Germinal center (tissue), 1 donor: ENCODE measurements at regions not wholly inside any gene's neighbourhood (a gene's known extent, or its start where the extent isn't known, plus 50 kb on each side); places are given as distances from the start of the nearest gene placed in this dataset.

Experiments used
- DNase-seq: peaks from one replicate; pipeline ENCODE4 v3.0.0; 2012; ENCODE audit warnings: mixed read lengths, low spot score

DNA sequence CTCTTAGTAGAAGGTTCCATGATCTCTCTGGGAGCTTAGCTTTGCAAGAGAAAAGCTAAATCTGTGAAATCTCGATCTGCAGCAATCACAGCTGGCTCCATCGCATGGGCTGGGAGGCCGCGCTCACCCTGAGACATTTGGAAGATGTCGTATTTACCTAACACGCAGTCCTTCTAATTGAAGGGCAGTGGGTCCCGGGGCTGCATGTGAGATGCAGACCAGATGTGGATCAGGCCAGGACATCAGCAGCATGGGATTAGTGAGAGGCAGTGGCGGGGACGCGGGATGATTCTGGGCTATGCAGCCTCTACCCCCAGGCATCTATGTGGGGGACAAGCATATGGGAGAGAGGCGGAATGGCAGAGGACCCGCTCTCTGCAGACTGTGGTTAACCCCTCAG, 312.4 kb upstream of the RTL1 start:
- no peak for DNase-seq

DNA sequence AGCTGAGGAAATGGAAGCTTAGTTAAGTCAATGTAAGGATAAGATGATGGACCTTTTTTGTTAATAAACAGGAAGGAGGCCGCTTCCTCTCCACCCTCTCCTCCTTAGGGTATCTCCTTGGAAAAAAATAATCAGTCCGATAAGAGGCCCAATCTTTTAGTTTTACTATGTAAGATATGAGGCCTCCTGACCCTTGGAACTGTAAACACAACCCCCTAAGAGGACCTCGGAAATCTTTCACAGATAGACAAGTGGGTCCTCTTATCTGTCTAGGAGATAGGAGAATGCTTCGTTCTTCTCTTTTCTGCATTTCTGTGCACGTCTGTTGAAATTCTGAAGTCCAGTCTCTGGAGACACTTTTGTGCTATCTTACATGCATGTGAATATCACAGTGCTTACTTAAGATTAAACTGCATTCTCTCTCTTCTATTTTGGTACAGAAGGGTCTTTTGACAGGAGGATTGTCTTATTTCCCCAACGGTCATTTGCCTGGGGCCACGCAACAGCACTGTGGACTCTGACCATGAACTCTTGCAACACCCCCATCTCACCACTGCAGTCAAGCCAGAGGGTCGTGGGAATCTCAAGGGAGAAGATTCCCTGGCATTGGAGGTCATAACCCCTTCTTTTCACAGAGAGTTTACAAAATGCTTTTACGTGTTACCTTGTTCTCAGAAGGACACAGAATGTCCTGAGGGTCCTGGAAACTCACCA, 313.0 kb upstream of the RTL1 start:
- DNase-seq, result no peak

DNA sequence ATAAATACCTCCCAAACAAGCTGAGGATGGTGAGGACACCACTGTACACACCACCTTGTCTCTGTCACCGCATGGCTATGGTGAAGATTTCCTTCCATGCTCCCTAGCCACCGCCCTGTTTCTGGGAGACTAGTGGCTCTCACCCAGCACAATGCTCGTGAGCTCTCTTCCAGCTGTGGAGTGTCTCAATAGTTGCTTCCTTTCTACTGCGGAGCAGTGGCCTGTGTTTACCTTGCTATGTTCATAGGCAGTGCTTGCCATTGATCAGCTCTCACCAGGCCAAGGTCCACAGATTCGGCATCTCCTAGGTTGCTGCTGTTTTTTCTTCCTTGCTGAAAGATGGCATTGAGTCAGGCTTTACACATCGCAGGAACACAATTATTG, 313.6 kb upstream of the RTL1 start:
- no peak for DNase-seq

DNA sequence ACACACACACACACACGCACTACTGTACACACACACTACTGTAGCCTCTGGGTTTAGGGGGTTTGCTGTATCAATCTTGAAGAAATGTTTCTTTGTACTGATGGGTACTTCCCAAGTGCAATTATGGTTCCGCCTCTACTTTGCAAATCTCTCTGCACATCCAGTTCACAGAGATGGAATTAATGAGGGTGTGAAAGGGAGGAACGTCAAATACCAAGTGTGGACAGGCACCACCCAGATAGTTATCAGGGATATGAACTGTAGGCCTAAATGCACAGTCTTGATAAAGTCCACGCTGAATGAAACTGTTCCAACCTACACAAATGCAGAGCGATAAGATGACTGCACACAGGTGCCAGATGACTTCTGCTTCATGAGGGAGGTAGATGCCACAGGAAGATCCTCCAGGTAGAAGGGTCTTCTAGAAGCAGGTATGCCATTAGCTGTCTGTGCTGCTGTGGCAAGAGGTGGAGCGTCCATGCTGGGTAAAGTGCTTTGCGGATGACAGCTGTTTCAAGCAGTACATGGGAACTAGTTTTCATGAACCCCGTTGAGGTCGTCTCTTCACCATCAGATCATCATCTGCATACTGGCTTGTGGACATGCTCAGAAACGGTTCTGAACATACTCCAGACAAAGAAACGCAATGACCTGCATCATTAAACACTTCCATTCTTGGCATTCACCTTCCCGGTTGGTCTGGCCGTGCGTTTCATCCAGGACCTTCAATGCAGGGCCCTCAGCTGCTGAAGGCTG, 314.3 kb upstream of the RTL1 start:
- no peak for DNase-seq

DNA sequence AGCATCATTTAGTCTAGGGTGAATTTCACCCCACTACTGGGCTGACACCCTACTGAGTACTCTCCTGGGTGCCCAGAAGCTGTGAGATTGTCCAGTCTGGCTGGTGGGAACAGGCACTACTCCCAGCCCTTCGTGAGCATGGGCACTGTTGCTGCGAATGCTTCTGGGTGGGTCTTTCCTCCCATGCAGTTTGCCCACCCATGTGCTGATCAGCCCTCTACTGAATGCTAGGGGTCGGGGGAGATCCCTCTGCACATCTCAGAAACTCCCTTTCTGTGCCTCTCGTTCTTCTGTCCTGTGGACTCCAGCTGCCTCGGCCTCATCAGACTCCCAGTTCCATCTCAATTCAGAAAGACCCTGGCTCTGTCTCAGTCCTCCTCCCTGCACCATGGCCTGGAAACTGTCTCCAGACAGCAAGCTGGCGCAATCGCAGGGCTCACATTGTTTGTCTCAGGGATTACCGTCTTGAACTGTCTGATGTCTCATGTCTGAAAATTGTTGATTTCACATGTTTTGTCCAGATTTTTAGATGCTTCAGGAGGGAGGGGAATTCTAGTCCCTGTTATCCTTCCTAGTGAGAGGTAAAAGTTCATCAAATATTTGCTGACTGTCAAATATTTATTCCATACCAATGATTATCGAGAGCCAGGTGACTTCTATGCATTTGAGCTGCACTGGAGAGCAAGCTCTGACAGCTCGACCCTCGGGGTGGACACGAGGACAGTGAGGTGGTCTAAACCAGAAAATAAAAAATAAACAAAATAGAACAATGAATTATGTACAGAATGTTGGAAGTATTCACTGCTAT, 316.6 kb upstream of the RTL1 start:
- DNase-seq, result no peak

DNA sequence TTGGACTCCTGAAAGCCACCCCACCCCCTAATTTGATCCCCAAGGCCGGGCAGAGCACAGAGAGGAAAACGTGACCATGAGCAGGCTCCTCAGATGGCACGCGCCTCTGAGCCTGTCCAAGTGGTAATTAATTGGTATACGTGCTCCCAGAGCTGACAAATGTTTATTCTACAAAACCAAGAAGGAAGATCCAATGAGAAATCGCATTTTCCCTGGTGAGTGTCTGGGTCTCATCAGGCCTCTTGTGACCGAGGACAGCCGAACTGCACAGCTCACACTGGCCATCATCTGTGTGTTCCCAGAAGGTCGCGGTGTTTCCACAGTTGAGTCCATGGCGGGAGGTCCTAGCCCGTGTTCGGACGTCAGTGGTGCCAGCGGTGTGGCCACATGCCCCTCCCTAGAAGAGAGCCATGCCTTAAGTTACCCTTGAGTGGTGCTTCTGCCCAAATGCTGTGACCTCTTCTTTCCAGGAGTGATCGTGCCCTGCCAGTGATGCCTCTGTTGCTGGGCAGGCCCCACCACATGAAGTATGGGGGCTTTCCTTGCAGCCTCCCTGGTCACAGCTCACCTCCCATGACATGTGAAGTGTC, 317.5 kb upstream of the RTL1 start:
- DNase-seq, result no peak

DNA sequence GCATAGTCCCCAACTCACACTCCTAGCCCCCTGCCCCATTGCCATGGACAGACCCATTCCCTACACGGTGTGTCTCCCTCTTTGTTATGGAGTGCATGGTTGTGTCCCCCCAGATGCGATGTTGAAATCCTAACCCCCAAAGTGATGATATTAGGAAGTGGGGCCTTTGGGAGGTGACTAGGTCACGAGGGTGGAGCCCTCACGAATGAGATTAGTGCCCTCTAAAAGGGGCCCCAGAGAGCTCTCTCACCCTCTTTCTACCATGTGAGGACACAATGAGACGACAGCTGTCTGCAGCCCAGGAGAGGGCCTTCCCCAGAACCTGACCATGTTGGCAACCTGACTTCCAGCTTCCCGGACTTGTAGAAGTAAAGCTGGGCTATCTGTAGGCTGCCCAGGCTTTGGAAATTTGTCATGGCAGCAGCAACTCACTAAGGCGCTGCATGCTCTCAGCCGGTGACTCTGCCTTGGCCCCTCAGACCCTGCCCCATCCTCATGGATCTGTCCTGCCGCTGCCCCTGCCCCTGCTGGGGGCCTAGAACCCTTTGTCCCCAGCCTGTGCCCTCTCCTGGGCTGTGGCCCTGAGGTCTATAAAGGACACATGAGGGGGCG, 318.1 kb upstream of the RTL1 start:
- no peak for DNase-seq

DNA sequence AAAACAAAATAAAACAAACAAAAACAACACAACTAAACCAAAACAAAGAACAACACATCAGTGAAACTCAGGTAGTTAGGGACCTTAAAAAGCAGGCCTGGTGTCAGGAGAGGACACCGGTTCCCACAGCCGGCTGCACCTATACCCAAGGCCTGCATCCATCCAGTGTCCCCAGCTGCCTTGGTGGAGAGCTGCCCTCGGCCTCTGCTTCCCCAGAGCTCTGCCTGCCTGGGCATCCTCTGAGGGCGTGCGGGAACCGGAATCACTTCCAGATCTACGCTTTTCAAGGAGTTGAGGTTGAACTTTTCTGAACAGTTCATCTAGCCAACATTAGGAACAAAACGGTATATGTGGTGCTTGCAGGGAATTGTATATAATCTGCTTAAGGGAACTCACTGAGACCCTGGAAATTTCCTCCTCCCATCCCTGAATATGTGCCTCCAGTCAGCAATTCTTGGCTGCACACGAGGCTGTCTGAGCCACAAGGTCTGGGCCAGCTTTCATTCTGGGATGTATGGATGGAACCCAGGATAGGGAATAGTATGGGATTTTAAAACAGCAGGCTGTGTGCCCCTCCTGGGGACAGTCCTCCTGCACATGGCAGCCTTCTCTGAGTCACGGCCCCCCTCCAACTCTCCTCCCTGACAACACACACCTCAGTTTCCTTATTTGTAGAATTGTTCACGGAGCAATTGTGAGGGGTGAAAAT, 319.0 kb upstream of the RTL1 start:
- DNase-seq, result no peak

DNA sequence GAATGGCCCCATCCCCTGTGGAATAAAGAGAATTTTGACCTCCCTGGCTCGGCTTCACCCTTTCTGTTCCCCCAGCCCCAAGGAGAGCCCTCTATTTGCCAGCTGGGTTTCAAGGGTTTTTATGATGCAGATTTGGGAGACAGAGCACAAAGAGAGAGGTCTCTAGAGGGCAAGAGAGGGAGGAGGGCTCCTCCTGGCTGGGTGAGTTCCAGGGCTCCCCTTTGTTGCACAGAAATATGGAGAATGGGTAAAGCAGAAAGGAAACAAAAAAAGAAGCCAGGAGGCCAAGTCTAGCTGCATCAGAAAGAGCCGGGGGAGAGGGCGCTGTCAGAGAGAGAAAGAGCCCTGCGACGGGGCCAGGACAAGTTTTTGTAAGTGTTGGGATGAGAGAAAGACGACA, 319.6 kb upstream of the RTL1 start:
- no peak for DNase-seq

DNA sequence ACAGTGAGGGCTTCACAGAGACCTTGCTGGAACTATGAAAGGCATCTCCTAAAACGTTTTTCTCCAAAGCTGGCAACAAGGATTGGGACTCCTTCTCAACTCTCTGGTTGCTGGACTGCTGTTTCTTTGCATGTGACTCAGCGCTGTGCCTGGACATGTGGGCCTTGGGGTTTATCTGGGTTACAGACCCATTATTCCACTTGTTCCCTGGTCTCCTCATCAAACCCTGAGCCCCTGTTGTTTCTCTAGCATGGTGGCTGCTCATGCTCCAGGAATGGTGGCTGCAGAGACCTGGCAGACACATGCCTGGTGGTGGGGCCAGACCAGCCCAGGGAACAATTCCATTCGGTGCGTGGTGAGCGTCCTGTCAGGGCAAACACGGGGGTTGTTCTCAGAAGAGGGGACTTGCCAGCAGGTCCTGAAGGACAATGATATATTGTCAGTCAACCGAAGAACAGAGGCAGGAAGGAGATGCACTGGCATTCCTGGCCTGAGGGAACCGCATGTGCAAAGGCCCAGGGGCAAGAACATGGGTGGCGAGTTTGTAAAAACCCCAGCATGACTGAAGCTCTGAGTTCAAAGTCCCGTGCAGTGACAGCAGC, 320.1 kb upstream of the RTL1 start:
- DNase-seq, result no peak

DNA sequence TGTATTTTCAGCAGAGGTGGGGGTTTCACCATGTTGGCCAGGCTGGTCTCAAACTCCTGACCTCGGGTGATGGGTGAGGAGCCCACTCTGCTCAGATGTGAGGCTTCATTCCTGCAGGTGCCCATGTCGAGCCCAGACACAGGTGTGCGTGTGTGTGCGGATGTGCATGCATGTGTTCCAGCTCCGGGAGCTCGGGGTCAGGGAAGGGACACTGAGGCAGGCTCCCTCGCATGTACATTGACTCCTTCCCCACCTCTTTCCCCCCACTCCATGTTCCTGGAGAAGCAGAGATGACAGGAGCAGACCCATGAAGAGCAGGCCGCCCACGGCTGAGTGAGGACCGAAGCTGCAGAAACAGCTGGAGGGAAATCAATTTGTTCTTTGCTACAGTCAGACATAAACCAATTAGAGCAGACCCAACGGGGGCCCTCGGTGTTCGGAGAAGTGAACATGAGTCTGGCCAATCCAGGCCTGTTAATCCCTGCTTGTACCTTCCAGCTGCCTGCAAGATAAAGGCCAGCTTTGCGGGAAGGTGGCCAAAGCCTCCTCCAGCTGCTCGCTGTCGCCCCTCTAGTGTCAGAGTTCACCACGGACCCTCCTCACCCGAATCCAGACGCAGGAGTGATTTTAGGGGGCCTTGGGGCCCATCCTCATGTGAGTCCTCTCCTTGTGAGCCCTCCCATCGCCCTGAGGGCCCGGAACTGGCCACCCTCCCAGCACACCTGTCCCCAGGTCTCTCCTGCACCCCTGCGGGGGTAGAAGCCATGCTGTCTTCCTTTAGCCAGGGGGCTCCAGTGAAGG, 321.0 kb upstream of the RTL1 start:
- DNase-seq, result no peak

DNA sequence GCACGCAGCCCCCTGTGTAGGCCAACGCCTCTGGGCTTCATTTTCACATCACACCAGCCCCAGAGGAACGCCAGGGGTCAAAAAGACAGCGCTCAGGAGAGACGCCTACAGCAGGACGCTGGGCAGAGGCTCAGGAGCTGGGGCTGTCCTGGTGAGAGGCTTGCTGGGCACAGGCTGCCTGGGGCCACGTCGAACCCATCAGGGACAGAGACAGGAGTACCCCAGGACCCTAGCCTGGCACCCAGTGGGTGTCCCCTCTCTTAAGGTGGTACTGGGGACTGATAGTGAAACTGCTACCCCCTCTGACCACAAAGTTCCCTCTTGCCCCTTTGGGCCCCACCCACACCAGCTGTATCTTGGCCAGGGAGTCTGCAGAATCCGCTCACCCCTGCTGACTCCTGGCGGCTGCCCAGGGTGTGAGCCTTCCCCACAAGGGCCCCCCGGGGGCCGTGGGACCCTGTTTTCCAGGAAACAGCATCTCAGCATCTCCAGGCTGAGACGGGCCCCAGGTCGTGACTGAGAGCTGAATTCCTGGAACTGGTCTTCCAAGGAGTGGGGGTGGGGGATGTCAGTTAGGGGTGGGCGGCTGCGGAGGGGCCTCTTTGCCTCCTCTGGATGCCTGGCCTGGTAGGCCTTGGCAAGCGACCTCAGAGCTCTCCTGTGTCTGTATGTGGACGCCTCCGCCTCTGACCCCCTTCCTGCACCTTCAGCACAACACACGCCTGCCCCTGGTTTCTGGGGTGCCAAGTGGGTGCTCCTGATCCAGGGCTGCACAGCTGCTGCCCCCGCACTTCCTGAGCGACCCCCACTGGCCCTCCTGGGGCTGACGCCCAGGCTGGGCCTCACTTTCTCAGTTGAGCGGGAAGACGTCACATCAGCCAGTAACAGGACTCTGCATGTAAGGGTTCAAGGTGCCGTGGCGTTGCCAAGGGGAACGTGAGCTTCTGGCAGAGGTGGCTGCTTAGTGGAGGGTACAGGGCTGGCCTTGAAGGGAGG, 321.9 kb upstream of the RTL1 start:
- no peak for DNase-seq

DNA sequence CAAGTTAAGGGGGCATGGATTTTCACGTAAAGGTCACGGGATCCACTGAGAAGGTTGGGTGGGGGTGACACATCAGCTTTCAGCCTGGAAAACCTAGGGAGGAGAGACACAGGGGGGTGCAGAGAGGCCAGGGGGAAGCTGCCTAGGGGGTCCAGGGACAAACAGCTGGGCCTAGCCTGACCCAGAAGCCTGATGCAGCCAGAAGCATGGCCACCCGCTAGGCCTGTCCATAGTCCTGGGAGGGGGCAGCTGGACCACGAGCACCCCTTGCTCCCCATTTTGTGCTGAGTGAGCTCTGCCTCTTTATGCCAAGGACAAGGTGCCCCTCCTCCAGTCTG, 322.7 kb upstream of the RTL1 start:
- DNase-seq, result no peak

DNA sequence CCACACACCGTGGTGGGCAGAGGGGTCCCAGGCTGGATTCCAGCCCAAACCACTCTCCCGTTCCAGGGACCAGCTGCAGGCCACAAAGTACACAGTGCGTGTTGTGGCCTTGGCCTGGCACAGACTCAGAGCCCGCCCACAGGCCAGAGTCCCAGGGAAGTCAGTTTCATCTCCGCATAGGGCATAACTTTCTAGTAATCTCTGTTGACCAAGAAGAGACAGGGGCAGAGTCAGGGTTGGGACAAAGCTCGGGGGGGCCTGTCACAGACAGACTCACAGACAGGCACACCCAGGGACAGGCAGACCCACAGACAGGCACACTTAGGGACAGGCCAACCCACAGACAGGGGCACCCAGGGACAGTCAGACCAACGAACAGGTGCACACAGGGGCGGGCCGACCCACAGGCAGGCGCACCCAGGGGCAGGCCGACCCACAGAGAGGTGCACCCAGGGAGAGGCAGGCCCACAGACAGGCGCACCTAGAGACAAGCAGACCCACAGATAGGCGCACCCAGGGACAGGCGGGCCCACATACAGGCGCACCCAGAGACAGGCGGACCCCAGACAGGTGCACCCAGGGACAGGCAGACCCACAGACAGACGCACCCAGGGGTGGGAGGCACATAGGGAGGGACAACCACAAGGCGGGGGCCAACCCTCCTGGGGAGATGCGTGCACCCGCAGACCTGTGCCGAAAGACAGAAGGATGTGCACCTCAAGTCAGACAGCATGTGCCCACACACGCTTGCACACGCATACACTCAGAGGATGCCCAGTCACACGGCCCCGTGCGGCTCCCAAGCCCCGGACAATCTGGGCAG, 323.3 kb upstream of the RTL1 start:
- no peak for DNase-seq

DNA sequence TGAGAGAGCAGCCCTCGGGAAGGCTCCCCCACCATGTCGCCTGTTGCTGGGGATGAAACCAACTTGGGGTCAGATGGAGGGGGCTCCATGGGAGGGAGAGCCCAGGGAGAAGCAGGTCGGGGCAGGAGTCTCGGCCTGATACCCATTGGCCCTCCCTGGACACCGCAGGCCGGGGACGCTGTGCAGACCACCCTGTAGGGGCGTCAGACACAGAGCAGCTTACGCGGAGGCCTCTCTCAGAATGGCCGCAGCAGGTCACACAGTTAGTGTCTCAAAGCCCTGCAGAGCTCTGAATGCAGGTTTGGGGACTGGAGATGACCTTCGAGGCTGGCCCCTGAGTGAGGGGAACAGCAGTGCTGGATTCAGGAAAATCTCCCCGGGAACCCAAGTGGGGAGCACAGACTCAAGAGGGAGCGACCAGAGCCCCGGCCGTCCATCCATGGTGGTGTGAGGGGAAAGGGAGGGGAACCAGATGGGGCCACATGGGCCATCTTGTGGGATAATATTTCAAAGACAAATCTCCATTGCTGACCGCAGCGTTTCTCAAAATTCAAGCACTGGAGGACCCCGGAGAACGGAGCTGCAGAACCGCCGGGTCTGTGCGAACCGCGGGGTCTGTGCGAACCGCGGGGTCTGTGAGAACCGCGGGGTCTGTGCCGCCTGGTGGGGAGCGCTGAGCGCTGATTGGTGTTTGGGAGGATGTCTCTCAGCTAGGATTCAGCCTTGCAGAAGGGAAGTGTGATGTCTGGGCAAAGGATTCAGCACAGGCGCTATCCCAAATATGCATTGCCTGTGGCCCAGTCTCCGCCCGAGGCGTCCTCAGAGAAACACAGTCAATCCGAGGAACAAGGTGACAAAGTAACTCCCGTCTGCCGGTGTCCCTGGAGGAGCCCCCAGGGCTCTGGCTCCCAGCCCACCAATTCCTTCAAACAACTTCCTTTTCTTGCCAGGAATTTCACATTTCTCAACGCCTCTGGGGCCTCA, 324.4 kb upstream of the RTL1 start:
- DNase-seq, result no peak

DNA sequence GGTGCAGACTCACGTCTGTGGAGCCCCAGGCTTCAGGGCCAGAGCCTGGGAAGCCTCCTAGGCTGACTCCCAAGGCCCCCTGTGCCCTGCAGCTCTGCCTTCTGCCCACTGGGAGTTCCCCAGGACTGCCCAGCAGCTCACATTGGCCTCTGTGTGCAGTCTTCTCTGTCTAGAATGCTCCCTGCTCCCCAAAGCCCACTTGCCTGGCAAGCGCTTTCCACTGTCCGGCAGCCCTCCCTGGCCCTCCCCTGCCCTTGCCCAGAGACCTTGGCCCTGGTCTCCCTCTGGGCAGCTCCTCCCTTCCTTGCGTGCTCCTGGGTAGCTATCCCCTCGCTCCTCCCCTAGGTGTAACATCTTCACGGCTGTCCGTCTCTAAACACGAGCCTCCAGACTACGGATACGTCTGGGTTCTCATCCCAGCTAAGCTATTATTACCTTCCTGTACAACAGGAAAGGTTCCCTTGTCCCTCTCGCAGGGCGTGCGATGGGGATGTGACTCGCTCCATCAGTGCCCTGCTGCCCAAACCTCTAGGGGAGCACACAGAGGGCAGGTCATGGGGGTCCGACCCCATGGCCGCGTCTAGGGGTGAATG, 325.5 kb upstream of the RTL1 start:
- no peak for DNase-seq

DNA sequence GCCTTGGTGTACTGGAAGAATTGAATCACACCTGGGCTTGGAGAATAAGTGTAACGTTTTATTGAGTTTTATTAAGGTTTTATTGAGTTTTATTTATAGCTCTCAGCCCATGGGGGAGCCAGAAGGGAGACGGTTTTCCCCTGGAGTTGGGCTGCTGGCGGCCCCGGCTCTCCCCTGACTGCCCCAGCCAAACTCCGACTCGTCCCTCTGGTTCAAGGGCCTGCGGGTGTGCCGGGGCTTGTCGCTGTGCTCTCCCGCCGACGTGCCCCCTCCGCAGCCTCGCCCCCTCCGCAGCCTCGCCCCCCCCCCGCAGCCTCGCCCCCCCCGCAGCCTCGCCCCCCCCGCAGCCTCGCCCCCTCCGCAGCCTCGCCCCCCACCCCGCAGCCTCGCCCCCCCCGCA, 326.1 kb upstream of the RTL1 start:
- no peak for DNase-seq
